Hippocampal formation (tissue), 2 donors: ENCODE measurements at regions not wholly inside any gene's neighbourhood (a gene's known extent, or its start where the extent isn't known, plus 50 kb on each side); places are given as distances from the start of the nearest gene placed in this dataset.

Source experiments
- DNase-seq, 2 donors: peaks; one replicate each; lab custom pipeline; 2025; lab: John Stamatoyannopoulos, UW

GRCh38 chr6:131383421-131384411 lies 189.3 kb upstream of the ARG1 start:
- no peak for DNase-seq

GRCh38 chr6:131387562-131388447 lies 185.2 kb upstream of the ARG1 start:
- DNase-seq, result no peak

GRCh38 chr6:131390322-131390721 lies 182.7 kb upstream of the ARG1 start:
- DNase-seq, result no peak

- no peak for DNase-seq
Measured at GRCh38 chr6:131391116-131391515, 181.9 kb upstream of the ARG1 start.

- no peak for DNase-seq
Measured at GRCh38 chr6:131393433-131393832, 179.6 kb upstream of the ARG1 start.

GRCh38 chr6:131394768-131395432 lies 178.1 kb upstream of the ARG1 start:
- no peak for DNase-seq

GRCh38 chr6:131398176-131398575 lies 174.8 kb upstream of the ARG1 start:
- no peak for DNase-seq

GRCh38 chr6:131399433-131399832 lies 173.6 kb upstream of the ARG1 start:
- no peak for DNase-seq

GRCh38 chr6:131400054-131400778 lies 172.8 kb upstream of the ARG1 start:
- DNase-seq, result no peak

GRCh38 chr6:131400779-131401496 lies 172.1 kb upstream of the ARG1 start:
- DNase-seq, result no peak

- no peak for DNase-seq
Measured at GRCh38 chr6:131408811-131409210, 164.2 kb upstream of the ARG1 start.

GRCh38 chr6:131410785-131411184 lies 162.2 kb upstream of the ARG1 start:
- DNase-seq, result no peak

- no peak for DNase-seq
Measured at GRCh38 chr6:131412960-131413830, 159.8 kb upstream of the ARG1 start.

GRCh38 chr6:131413831-131414191 lies 159.2 kb upstream of the ARG1 start:
- DNase-seq, result no peak

GRCh38 chr6:131414956-131415355 lies 158.1 kb upstream of the ARG1 start:
- no peak for DNase-seq

GRCh38 chr6:131418441-131418840 lies 154.6 kb upstream of the ARG1 start:
- DNase-seq, result no peak

GRCh38 chr6:131419702-131420101 lies 153.3 kb upstream of the ARG1 start:
- DNase-seq, result no peak

GRCh38 chr6:131424016-131424415 lies 149.0 kb upstream of the ARG1 start:
- DNase-seq, result no peak

GRCh38 chr6:131424475-131424874 lies 148.6 kb upstream of the ARG1 start:
- DNase-seq, result no peak
